RPMI7951 (cell line): ENCODE measurements at regions not wholly inside any gene's neighbourhood (a gene's known extent, or its start where the extent isn't known, plus 50 kb on each side); places are given as distances from the start of the nearest gene placed in this dataset.
A peak's percentile ranks its signal among the peaks of the same experiment; 100 is the strongest.

Experiments used
- DNase-seq: peaks from one replicate; pipeline ENCODE4 v3.0.0-alpha.2; 2012; ENCODE audit warnings: low read depth

GRCh38 chr16:86380030-86380429 lies 130.3 kb upstream of the FOXF1 start:
- DNase-seq: no peak

DNA sequence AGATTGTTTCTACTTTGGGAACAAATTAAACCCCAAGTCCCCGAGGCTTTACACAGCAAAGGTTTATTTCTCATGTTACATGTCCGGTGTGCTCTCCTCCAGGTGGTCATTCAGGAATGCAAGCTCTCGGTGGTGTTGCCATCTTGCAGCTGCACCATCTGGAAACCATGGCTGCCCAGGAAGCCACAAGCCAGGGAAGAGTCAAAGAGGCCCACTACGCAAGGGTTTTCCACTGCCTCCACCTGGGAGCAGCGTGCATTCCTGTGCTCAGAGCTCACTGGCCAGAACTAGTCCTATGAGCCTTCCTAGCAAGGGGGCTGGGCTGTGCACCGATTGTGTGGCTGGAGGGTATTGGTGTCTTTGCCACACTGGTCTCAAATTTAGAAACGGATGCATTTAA lies 128.8 kb upstream of the FOXF1 start:
- DNase-seq: peak; percentile 77

- DNase-seq: peak; percentile 53
Measured at GRCh38 chr16:86382067-86382773, 128.1 kb upstream of the FOXF1 start.

- DNase-seq: no peak
Measured at GRCh38 chr16:86382774-86383407, 127.4 kb upstream of the FOXF1 start.

GRCh38 chr16:86383488-86384262 lies 126.7 kb upstream of the FOXF1 start:
- peak; percentile 92 for DNase-seq

GRCh38 chr16:86384263-86384649 lies 126.1 kb upstream of the FOXF1 start:
- DNase-seq: no peak

DNA sequence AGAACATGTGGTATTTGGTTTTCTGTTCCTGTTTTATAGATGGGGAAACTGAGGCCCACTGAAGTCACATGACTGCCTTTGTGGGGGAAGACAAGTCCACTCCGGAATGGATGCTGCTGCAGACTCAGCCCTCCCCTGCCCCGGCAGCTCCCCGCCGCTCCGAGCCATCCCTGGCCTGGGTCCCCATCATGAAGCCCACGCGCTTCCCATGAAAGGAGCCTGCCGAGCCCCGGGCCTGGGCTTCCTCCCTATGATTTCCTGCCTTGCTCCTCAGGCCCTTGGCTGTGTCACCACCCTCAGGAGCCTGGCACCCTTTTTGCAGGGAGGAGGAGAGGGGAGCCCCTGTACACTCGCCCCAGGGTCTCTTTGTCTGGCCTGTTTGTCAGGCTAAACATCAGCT lies 125.3 kb upstream of the FOXF1 start:
- no peak for DNase-seq

- peak; percentile 99 for DNase-seq
Measured at GRCh38 chr16:86387468-86388440, 122.6 kb upstream of the FOXF1 start.

- no peak for DNase-seq
Measured at GRCh38 chr16:86388976-86389375, 121.4 kb upstream of the FOXF1 start.

- DNase-seq: peak; percentile 69
Measured at GRCh38 chr16:86389566-86390328, 120.6 kb upstream of the FOXF1 start.

DNA sequence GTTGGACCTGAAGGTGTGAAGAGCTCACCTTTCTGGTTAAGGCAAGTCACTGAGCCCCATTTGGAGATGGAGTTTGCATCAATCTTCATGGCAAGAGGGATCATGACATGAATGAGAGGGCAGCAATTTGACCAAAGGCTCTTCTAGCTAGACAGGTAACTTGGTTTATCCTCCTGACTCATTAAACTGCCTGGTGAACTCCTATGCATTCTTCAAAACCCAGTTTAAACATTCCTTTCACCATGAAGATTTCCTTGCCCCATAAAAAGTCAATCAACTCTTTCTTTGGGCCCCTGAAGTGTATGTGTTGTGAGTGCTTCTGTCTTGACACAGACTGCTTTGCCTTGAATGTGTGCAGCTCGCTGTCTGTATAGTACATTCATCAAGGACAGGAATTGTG lies 120.0 kb upstream of the FOXF1 start:
- DNase-seq: no peak

DNA sequence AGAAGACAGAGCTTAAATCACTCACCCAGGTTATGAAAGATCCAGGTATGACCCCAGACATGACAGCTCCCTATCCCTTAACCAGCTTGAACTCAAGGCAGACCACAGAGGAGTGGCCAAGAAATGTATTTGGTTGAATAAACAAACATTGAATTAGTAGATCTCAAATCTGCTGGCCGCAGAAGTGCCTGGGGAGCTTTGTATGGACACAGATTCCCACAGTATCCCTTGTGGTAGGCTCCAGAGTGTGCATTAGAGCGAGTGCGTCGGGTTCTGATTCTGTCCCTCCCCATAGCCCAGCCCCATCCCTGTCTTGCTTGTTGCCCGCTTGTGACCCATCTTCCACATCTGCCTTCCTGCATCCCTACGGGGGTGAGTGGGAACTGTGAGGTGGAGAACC lies 118.8 kb upstream of the FOXF1 start:
- peak; percentile 90 for DNase-seq

DNA sequence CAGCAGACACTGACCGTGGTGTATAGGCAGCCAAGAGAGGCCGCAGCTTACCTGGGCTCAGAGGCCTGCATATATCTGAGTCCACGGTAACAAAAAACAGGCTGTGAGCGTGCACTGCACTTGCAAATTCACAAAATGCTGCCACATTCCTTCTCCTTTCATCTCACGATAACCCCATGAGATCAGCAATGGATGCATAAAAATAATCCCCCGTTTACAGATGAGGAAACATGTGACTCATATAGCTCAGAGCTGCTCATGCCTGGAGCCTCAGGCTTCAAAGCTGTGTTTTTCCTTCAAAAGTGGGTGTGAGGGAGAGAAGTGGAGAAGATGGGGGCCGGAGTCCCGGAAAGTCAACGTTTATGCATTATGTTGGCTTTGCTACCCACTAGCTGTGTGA lies 118.3 kb upstream of the FOXF1 start:
- peak; percentile 84 for DNase-seq

- peak; percentile 82 for DNase-seq
Measured at GRCh38 chr16:86392436-86393152, 117.7 kb upstream of the FOXF1 start.

DNA sequence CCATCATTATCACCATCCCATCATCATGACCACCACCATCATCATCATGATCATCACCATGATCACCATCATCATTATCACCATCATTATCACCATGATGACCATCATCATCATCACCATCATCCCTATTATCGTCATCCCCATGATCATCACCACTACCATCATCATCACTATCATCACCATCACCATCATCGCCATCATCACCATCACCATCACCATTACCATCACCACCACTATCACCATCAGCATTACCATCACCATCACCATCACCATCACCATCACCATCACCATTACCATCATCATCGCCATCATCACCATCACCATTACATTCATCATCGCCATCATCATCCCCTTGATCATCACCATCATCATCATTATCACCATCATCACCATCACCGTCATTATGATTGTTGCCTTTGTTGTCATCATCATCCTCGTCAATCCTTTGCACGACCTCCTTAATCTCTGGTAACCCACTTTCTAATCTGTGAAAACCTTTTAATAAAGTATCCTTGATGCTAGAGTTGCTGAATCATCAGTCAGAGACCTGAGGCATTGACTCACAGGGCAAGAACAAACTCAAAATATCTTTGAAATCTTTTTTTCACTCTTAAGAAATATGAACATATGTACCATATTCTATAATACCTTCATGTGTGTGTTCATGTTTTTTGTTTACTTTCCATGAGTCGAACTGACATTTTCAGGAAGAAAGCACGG lies 116.3 kb upstream of the FOXF1 start:
- DNase-seq: no peak

DNA sequence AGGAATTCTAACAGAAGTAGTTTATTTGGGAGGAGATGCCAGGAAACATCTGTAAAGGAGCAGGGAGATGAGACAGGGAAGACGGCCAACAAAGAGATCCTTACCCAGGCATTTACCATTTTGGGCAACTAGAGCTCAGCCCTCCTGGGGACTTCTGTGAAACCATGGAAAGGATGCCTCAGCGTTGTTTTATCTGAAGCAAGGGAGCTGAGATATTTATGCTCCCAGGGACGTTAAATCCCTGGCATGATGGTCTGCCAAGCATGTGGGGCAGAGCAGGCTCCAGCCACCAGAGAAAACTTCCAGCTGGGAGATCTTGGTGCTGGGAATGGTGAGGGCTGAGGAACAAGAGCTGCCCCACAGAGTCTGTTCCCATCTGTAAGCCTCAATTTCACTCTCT lies 114.8 kb upstream of the FOXF1 start:
- DNase-seq: no peak

DNA sequence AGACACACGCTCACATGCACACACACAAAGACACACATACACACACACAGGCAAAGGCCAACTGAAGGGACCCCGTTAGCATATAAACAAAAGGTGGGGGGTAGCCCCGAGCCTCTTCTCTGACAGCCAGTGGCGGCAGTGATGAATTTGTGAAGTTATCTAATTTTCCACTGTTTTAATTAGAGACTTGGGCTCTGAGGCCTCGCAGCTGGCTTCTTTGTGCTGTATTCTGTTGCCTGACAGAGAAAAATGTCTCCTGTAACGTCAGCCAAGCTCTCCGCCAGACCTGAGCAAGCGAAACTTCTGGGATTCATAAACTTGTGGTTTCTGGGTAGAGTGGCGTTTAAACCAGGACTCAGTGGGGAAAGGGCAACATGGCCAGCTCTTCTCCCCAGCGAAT lies 113.9 kb upstream of the FOXF1 start:
- peak; percentile 87 for DNase-seq

GRCh38 chr16:86396901-86397311 lies 113.4 kb upstream of the FOXF1 start:
- peak; percentile 98 for DNase-seq

GRCh38 chr16:86398201-86398600 lies 112.1 kb upstream of the FOXF1 start:
- peak; percentile 61 for DNase-seq

- DNase-seq: peak; percentile 84
Measured at GRCh38 chr16:86398622-86399021, 111.7 kb upstream of the FOXF1 start.
